DND-41 (cell line): ENCODE measurements at regions not wholly inside any gene's neighbourhood (a gene's known extent, or its start where the extent isn't known, plus 50 kb on each side); places are given as distances from the start of the nearest gene placed in this dataset.

Source experiments
- ATAC-seq: fragments of 200-7000 bp; cut with Tn5 transposase; 3 replicates; pipeline ENCODE4 v1.9.1; 2021; ENCODE audit warnings: low read depth; ENCODE audit not compliant: insufficient read depth
- DNase-seq: peaks from one replicate; pipeline ENCODE4 v3.0.0-alpha.2; 2020
- H2AFZ ChIP-seq: 2 replicates; pipeline ENCODE4 v1.6.0; 2012; ENCODE audit warnings: low read depth, low read length
- H3K27ac ChIP-seq: 2 replicates; pipeline ENCODE4 v1.5.1; 2012; ENCODE audit warnings: low read length, inconsistent platforms
- H3K27me3 ChIP-seq: fragments of 200-600 bp; sonication (generic); 2 replicates; pipeline ENCODE4 v1.6.0; 2012; ENCODE audit warnings: low read length, mild to moderate bottlenecking, inconsistent platforms; ENCODE audit not compliant: insufficient read depth, poor library complexity
- H3K36me3 ChIP-seq: 2 replicates; pipeline ENCODE4 v1.5.1; 2012; ENCODE audit warnings: low read length, inconsistent platforms; ENCODE audit not compliant: insufficient read depth
- H3K4me1 ChIP-seq: 2 replicates; pipeline ENCODE4 v1.5.1; 2012; ENCODE audit warnings: mild to moderate bottlenecking, low read length; ENCODE audit not compliant: insufficient read depth
- H3K4me2 ChIP-seq: 2 replicates; pipeline ENCODE4 v1.6.0; 2012; ENCODE audit warnings: mild to moderate bottlenecking, moderate library complexity, low read length, inconsistent platforms; ENCODE audit not compliant: insufficient read depth
- H3K4me3 ChIP-seq, 2 experiments: fragments of 200-600 bp in 1 of 2; shearing (Covaris generic) in 1 of 2; 2 replicates each; pipeline ENCODE4 v1.5.1; 2012 to 2016; ENCODE audit warnings: inconsistent platforms in 2 of 2, low read length in 2 of 2, mild to moderate bottlenecking in 2 of 2, low read depth in 1 of 2, moderate library complexity in 1 of 2
- H3K79me2 ChIP-seq: 2 replicates; pipeline ENCODE4 v1.6.0; 2012; ENCODE audit warnings: low read length, inconsistent platforms; ENCODE audit not compliant: insufficient read depth
- H3K9ac ChIP-seq: 2 replicates; pipeline ENCODE4 v1.6.0; 2012; ENCODE audit warnings: low read depth, mild to moderate bottlenecking, inconsistent platforms, low read length, moderate library complexity
- H3K9me3 ChIP-seq: 2 replicates; pipeline ENCODE4 v1.5.1; 2012; ENCODE audit warnings: low read length, moderate library complexity, mild to moderate bottlenecking, inconsistent platforms; ENCODE audit not compliant: insufficient read depth, severe bottlenecking
- H4K20me1 ChIP-seq: 2 replicates; pipeline ENCODE4 v1.6.0; 2012; ENCODE audit warnings: low read length; ENCODE audit not compliant: insufficient read depth
- CTCF ChIP-seq: IDR thresholded peaks from 2 replicates; pipeline ENCODE4 v1.5.1; 2012; ENCODE audit warnings: borderline replicate concordance, low read length, moderate library complexity, mild to moderate bottlenecking; ENCODE audit not compliant: poor library complexity, severe bottlenecking; ENCODE audit errors: extremely low read depth
- EZH2 ChIP-seq: IDR thresholded peaks from 3 replicates; pipeline ENCODE4 v1.6.1; 2012; ENCODE audit warnings: borderline replicate concordance, low read depth, mild to moderate bottlenecking, moderate library complexity, low read length, inconsistent platforms; ENCODE audit not compliant: severe bottlenecking

GRCh38 chr1:98323388-98323787, 338.1 kb upstream of the SNX7 start:
- peaks cover 68% of the 10 kb centered on the region for H3K4me1 ChIP-seq
- peak overlapping the region; percentile 97 for H3K27ac ChIP-seq
- H3K27me3 ChIP-seq = no peaks in the 10 kb centered on the region
- TF ChIP-seq CTCF = no peak
- TF ChIP-seq EZH2 = no peak
- H4K20me1 ChIP-seq = no peaks in the 10 kb centered on the region
- H3K36me3 ChIP-seq = no peaks in the 10 kb centered on the region
- peak overlapping the region; percentile 52 for H3K9ac ChIP-seq
- peak overlapping the region; percentile 58 for H2AFZ ChIP-seq
- DNase-seq = peak; percentile 26
- peak; percentile 41 for ATAC-seq
- no peaks in the 10 kb centered on the region for H3K79me2 ChIP-seq
- H3K4me2 ChIP-seq = peak overlapping the region; percentile 58
- no peaks in the 10 kb centered on the region for H3K9me3 ChIP-seq
- peak overlapping the region in 1 of 2 experiments; percentile 17; a peak in 1 of 4 replicates for H3K4me3 ChIP-seq

- Histone ChIP-seq H3K4me1 (peaks cover 64% of the 10 kb centered on the region), H3K9ac (peak overlapping the region; percentile 52)
These were observed 338.6 kb upstream of the SNX7 start for GRCh38 chr1:98322966-98323365.

GRCh38 chr1:98322086-98322485, 339.4 kb upstream of the SNX7 start:
- Histone ChIP-seq H3K4me3 (no peak overlapping the region), H3K4me2 (no peak overlapping the region), H3K9ac (no peak overlapping the region), H3K4me1 (peaks cover 55% of the 10 kb centered on the region), H3K79me2 (no peaks in the 10 kb centered on the region), H3K36me3 (no peaks in the 10 kb centered on the region), H3K27me3 (no peaks in the 10 kb centered on the region), H4K20me1 (no peaks in the 10 kb centered on the region), H3K27ac (peak overlapping the region; percentile 48; the same call in 1 of the 2 replicates), H2AFZ (no peak overlapping the region), H3K9me3 (no peaks in the 10 kb centered on the region)
- TF ChIP-seq EZH2 = no peak
- no peak for TF ChIP-seq CTCF
- peak; percentile 14 for DNase-seq
- ATAC-seq = no peak

More at GRCh38 chr1:98322966-98323365, 338.6 kb upstream of the SNX7 start:
- Histone ChIP-seq H3K4me3 (no peak overlapping the region), H4K20me1 (no peaks in the 10 kb centered on the region), H3K36me3 (no peaks in the 10 kb centered on the region), H3K79me2 (no peaks in the 10 kb centered on the region), H3K27ac (peak overlapping the region; percentile 97), H3K9me3 (no peaks in the 10 kb centered on the region), H3K27me3 (no peaks in the 10 kb centered on the region), H3K4me2 (peak overlapping the region; percentile 58), H2AFZ (peak overlapping the region; percentile 58)
- no peak for TF ChIP-seq CTCF
- no peak for TF ChIP-seq EZH2
- DNase-seq (no peak), ATAC-seq (no peak)

GRCh38 chr1:98321191-98321590, 340.3 kb upstream of the SNX7 start:
- H3K4me3 ChIP-seq = no peak overlapping the region
- peaks cover 49% of the 10 kb centered on the region for H3K4me1 ChIP-seq
- no peak overlapping the region for H3K4me2 ChIP-seq
- no peak for DNase-seq
- TF ChIP-seq CTCF = no peak
- no peak for ATAC-seq
- no peaks in the 10 kb centered on the region for H4K20me1 ChIP-seq
- H3K27me3 ChIP-seq = no peaks in the 10 kb centered on the region
- H3K27ac ChIP-seq = no peak overlapping the region
- no peaks in the 10 kb centered on the region for H3K9me3 ChIP-seq
- no peaks in the 10 kb centered on the region for H3K36me3 ChIP-seq
- no peak overlapping the region for H3K9ac ChIP-seq
- H3K79me2 ChIP-seq = no peaks in the 10 kb centered on the region
- H2AFZ ChIP-seq = no peak overlapping the region
